ENCODE measurements at regions not wholly inside any gene's neighbourhood (a gene's known extent, or its start where the extent isn't known, plus 50 kb on each side); places are given as distances from the start of the nearest gene placed in this dataset.

GRCh38 chr14:85087201-85087600, 442.7 kb upstream of the FLRT2 start:
- no peak for TF ChIP-seq POLR2AphosphoS5 (IDR thresholded peaks at IDR 0.05; ENCODE audit: low read depth, low read length)
- TF ChIP-seq TAF1 (IDR thresholded peaks at IDR 0.05; ENCODE audit: borderline replicate concordance, insufficient read depth, low read length), result no peak
